Neural cell (in vitro differentiated cells): ENCODE measurements at regions not wholly inside any gene's neighbourhood (a gene's known extent, or its start where the extent isn't known, plus 50 kb on each side); places are given as distances from the start of the nearest gene placed in this dataset.

Source experiments
- H2AFZ ChIP-seq: fragments of 200-600, 300-800 bp; sonication (generic), shearing (Covaris generic); 2 replicates; pipeline ENCODE4 v1.6.0; 2014; ENCODE audit warnings: low read depth, mild to moderate bottlenecking, antibody characterized with exemption, low read length, moderate library complexity
- H3F3A ChIP-seq: fragments of 200-600 bp; shearing (Covaris generic); 2 replicates; pipeline ENCODE4 v1.6.1; 2016; ENCODE audit warnings: mild to moderate bottlenecking, moderate library complexity, mixed read lengths, antibody characterized with exemption, low read length; ENCODE audit not compliant: insufficient read depth, poor library complexity, severe bottlenecking
- H3K27ac ChIP-seq: fragments of 200-600, 300-800 bp; sonication (generic), shearing (Covaris generic); 2 replicates; pipeline ENCODE4 v1.5.1; 2014; ENCODE audit warnings: mild to moderate bottlenecking, low read length, moderate library complexity
- H3K27me3 ChIP-seq: fragments of 300-800, 200-600 bp; sonication (generic), shearing (Covaris generic); 2 replicates; pipeline ENCODE4 v1.6.0; 2014; ENCODE audit warnings: mild to moderate bottlenecking, low read depth, low read length, moderate library complexity; ENCODE audit not compliant: insufficient read depth
- H3K36me3 ChIP-seq: fragments of 300-800, 200-600 bp; sonication (generic), shearing (Covaris generic); 2 replicates; pipeline ENCODE4 v1.5.1; 2014; ENCODE audit warnings: mild to moderate bottlenecking, antibody characterized with exemption, low read length, moderate library complexity; ENCODE audit not compliant: insufficient read depth
- H3K4me2 ChIP-seq: fragments of 300-800, 200-600 bp; sonication (generic), shearing (Covaris generic); 2 replicates; pipeline ENCODE4 v1.6.0; 2014; ENCODE audit warnings: mild to moderate bottlenecking, low read length
- H3K4me3 ChIP-seq: fragments of 300-800, 200-600 bp; sonication (generic), shearing (Covaris generic); 2 replicates; pipeline ENCODE4 v1.5.1; 2014; ENCODE audit warnings: mild to moderate bottlenecking, low read length, moderate library complexity
- H3K79me2 ChIP-seq: fragments of 200-600 bp; shearing (Covaris generic); replicated peaks from 2 replicates; pipeline ENCODE4 v1.6.0; 2014; ENCODE audit warnings: mild to moderate bottlenecking, low read length, moderate library complexity; ENCODE audit not compliant: insufficient read depth
- H3K9ac ChIP-seq: fragments of 300-800, 200-600 bp; sonication (generic), shearing (Covaris generic); 2 replicates; pipeline ENCODE4 v1.6.1; 2016; ENCODE audit warnings: mild to moderate bottlenecking, low read length, mixed read lengths
- H3K9me2 ChIP-seq: fragments of 200-600 bp; shearing (Covaris generic); 2 replicates; pipeline ENCODE4 v1.6.1; 2016; ENCODE audit warnings: mild to moderate bottlenecking, low read length, mixed read lengths; ENCODE audit not compliant: insufficient read depth
- H3K9me3 ChIP-seq: fragments of 200-600, 300-800 bp; sonication (generic), shearing (Covaris generic); 2 replicates; pipeline ENCODE4 v1.6.1; 2016; ENCODE audit warnings: mild to moderate bottlenecking, mixed run types, low read length, moderate library complexity, mixed read lengths
- H4K20me1 ChIP-seq: fragments of 200-600 bp; shearing (Covaris generic); 2 replicates; pipeline ENCODE4 v1.6.1; 2016; ENCODE audit warnings: mild to moderate bottlenecking, mixed run types; ENCODE audit not compliant: insufficient read depth
- CTCF ChIP-seq: fragments of 450-650 bp; IDR thresholded peaks from 2 replicates; pipeline ENCODE4 v1.5.1; 2014; ENCODE audit warnings: antibody characterized with exemption, mild to moderate bottlenecking, moderate library complexity; ENCODE audit not compliant: poor library complexity, severe bottlenecking
- EP300 ChIP-seq: fragments of 450-650 bp; conservative IDR thresholded peaks from 2 replicates; pipeline ENCODE4 v1.6.1; 2014; ENCODE audit warnings: antibody characterized with exemption, mild to moderate bottlenecking, moderate library complexity; ENCODE audit not compliant: poor library complexity, severe bottlenecking
- EZH2 ChIP-seq: fragments of 200-600, 300-800 bp; shearing (Covaris generic), sonication (generic); IDR thresholded peaks from 2 replicates; pipeline ENCODE4 v1.6.1; 2014; ENCODE audit warnings: antibody characterized with exemption, low read length, borderline replicate concordance, mild to moderate bottlenecking; ENCODE audit not compliant: insufficient read depth, poor library complexity, severe bottlenecking
- MXI1 ChIP-seq: fragments of 450-650 bp; conservative IDR thresholded peaks from 2 replicates; pipeline ENCODE4 v1.6.1; 2014; ENCODE audit warnings: antibody characterized with exemption, mild to moderate bottlenecking; ENCODE audit not compliant: poor library complexity, severe bottlenecking
- POLR2AphosphoS5 ChIP-seq: IDR thresholded peaks from 2 replicates; pipeline ENCODE4 v1.6.1; 2012
- RAD21 ChIP-seq: fragments of 450-650 bp; conservative IDR thresholded peaks from 2 replicates; pipeline ENCODE4 v1.6.1; 2014; ENCODE audit warnings: antibody characterized with exemption, mild to moderate bottlenecking, moderate library complexity
- REST ChIP-seq: IDR thresholded peaks from 2 replicates; pipeline ENCODE4 v1.6.1; 2012; ENCODE audit warnings: borderline replicate concordance
- SMC3 ChIP-seq: fragments of 450-650 bp; conservative IDR thresholded peaks from 2 replicates; pipeline ENCODE4 v1.6.1; 2014; ENCODE audit warnings: antibody characterized with exemption, mild to moderate bottlenecking, moderate library complexity; ENCODE audit not compliant: poor library complexity
- TAF1 ChIP-seq: IDR thresholded peaks from 2 replicates; pipeline ENCODE4 v1.6.1; 2012; ENCODE audit warnings: low read depth

GRCh38 chr15:81843226-81843625, 202.6 kb downstream of the MEX3B start:
- H3K36me3 ChIP-seq = no peaks in the 10 kb centered on the region
- no peak for TF ChIP-seq REST
- TF ChIP-seq MXI1 = no peak
- TF ChIP-seq EP300 = no peak
- TF ChIP-seq EZH2 = no peak
- TF ChIP-seq POLR2AphosphoS5 = no peak
- no peak for TF ChIP-seq SMC3
- no peak for TF ChIP-seq TAF1
- no peak for TF ChIP-seq CTCF
- TF ChIP-seq RAD21 = no peak
- no peaks in the 10 kb centered on the region for H3K9me2 ChIP-seq
- H3K4me2 ChIP-seq = no peak overlapping the region
- H3K9ac ChIP-seq = no peak overlapping the region
- H3F3A ChIP-seq = no peaks in the 10 kb centered on the region
- H4K20me1 ChIP-seq = no peaks in the 10 kb centered on the region
- no peaks in the 10 kb centered on the region for H3K79me2 ChIP-seq
- H3K4me3 ChIP-seq = no peak overlapping the region
- H3K27me3 ChIP-seq = no peaks in the 10 kb centered on the region
- no peak overlapping the region for H3K27ac ChIP-seq
- no peak overlapping the region for H2AFZ ChIP-seq
- no peaks in the 10 kb centered on the region for H3K9me3 ChIP-seq

- H4K20me1 ChIP-seq = no peaks in the 10 kb centered on the region
- TF ChIP-seq TAF1 = no peak
- H3K79me2 ChIP-seq = no peaks in the 10 kb centered on the region
- H3K9me3 ChIP-seq = no peaks in the 10 kb centered on the region
- H3F3A ChIP-seq = no peaks in the 10 kb centered on the region
- no peak overlapping the region for H3K9ac ChIP-seq
- H2AFZ ChIP-seq = no peak overlapping the region
- H3K27ac ChIP-seq = no peak overlapping the region
- H3K36me3 ChIP-seq = no peaks in the 10 kb centered on the region
- H3K27me3 ChIP-seq = no peaks in the 10 kb centered on the region
- no peak overlapping the region for H3K4me3 ChIP-seq
- no peak overlapping the region for H3K4me2 ChIP-seq
- H3K9me2 ChIP-seq = no peaks in the 10 kb centered on the region
Observed at GRCh38 chr15:81839387-81839786, 206.4 kb downstream of the MEX3B start.

- Histone ChIP-seq H3K27me3 (no peaks in the 10 kb centered on the region), H3K4me3 (no peak overlapping the region), H3K27ac (no peak overlapping the region), H3K9ac (no peak overlapping the region), H3K4me2 (no peak overlapping the region), H3K9me2 (no peaks in the 10 kb centered on the region), H3K36me3 (no peaks in the 10 kb centered on the region), H2AFZ (no peak overlapping the region), H3K79me2 (no peaks in the 10 kb centered on the region), H4K20me1 (no peaks in the 10 kb centered on the region), H3F3A (no peaks in the 10 kb centered on the region), H3K9me3 (peaks cover 3% of the 10 kb centered on the region)
- TF ChIP-seq SMC3 = no peak
- no peak for TF ChIP-seq MXI1
- TF ChIP-seq RAD21 = no peak
- no peak for TF ChIP-seq REST
- no peak for TF ChIP-seq EP300
- TF ChIP-seq CTCF = no peak
- no peak for TF ChIP-seq EZH2
- no peak for TF ChIP-seq TAF1
- TF ChIP-seq POLR2AphosphoS5 = no peak
Observed at GRCh38 chr15:81835731-81836130, 210.1 kb downstream of the MEX3B start.
